ENCODE measurements at regions not wholly inside any gene's neighbourhood (a gene's known extent, or its start where the extent isn't known, plus 50 kb on each side); places are given as distances from the start of the nearest gene placed in this dataset.

DNA sequence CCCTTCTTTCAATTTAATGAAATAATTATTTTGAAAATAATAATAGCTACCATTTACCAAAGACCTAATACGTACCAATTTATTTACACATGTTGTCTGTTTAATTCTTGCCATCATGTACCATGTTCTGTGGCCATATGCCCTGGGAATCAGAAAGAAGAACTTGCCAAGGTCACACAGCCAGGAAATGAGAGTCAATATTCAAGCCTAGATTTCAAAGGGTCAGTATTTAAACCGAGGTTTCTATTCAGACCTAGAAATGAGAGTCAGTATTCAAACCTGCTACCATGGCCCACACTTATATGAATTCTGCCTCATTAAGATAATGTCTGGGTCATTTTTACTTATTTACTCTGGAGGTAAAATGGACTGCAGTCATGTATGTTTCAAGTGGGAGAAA, 103.6 kb upstream of the TBL1XR1 start:
- DNase-seq, result no peak

DNA sequence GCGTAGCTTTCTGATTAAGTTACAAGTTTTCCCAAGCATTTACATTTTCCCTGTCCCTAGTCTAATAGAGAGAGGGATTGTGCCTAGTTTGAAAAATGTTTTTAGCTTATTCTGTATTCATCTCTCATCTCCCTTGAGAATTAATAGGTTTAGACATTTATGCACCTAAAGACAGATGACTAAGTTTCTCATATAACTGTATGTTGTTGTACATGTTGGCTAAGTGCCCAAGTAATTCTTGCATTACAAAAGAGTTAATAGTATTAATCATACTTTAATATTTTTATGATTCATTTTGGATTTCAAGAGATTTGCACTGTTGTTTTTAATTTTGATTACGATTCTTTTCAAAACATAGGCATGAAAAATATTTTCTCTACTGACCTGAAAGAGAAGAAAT, 109.0 kb upstream of the TBL1XR1 start:
- no peak for DNase-seq

DNA sequence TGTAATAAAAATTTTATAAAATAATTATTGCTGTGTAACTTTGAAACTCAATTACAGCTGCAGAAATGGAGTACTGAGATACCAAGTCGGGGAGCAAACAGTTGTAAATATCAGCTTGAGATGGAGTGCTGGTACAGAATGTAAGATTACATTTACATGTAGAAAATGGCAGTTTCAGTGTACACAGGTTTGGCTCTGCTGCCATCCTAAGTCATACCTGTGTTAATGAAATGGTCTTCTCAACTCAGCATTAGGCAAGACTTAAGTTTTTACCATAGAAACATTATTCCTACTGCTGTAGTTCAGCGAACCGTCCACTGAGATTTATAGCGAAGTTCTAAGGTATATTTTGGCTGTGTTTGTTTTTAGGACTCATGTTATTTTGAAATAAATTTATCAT, 110.1 kb upstream of the TBL1XR1 start:
- DNase-seq, result no peak

DNA sequence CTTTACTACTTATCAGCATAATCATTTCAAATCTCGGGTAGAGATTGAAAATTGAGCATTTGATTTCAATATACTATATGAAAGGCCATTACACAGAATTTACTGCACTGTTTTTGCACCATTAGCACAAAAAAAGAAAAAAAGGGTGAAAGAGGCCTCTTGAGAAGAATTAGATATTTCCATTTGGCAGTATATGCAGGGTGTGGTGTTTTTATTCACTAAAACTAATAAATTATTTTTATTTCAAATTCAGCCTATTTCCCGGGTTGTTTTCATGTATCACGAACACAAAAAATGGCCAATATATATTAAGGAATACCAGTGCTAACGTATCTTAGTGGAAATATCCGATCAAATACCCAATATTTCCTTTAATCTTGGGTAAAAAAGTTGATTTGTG, 110.5 kb upstream of the TBL1XR1 start:
- DNase-seq, result no peak

DNA sequence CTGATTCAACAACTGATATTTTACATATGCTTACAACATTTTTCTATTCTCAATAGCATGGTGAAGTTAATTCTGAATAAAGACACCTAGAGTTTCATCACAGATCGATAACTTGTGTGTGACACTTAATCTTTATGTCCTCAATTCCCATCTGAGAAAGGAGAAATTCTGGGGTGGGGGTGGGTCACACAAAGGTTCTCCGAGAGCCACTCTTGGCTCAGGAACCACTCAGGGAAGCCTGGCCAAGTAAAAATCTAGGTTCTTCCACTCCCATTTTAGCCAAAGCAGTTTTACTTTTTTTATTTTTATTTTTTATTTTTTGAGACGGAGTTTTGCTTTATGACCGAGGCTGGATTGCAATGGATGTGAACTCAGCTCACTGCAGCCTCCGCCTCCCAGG, 111.0 kb upstream of the TBL1XR1 start:
- DNase-seq, result no peak

DNA sequence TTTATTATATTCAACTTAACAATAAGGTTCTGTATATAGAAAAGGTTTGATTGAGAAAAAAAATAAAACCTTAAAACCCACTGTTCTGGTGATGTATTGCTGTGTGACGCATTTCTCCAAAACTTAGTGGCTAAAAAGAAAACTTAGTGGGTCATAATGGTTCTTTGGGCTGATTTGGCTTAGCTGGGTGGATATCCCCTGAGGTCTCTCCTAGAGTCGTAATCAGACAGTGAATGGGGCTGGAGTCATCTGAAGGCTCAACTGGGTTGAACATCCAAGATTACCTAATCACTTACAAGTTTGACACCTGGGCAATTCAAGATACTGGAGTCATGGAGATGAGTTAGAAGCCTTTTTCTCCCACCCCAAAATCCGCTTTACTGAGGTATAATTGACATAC, 111.6 kb upstream of the TBL1XR1 start:
- no peak for DNase-seq

DNA sequence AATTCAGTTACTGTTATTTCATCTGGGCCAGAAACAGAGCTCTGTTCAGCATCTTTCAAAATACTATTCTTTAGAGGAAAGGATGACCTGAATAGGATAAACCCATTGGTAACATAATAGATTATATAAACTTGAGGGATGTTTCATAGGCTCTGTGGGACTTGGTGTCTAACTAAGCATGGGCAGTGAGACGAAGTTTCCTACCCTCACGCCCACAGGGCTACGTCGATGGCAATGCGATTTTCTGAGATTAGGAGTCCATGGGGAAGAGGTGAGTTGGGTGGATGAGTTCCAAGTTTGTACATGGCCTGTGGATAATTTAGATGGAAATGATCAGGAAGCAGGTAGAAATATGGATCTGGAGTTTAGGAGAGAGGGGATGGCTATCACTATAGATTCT, 115.2 kb upstream of the TBL1XR1 start:
- no peak for DNase-seq

DNA sequence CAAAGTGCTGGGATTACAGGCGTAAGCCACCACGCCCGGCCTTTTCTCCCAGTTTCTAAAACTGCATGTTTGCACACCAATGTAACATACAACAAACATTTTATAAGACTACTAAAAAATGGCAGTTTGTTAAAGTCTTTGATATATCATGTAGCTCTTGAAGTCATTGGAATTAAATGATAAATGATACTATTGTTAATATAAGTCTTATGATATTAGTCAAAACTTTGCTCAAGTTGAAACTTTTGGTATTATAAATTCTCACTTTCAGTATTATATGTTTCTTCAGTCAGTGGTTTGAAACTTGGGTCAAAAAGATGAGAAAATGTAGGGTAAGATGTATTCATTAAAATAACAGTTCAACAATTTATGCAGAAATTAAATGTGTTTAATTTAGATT, 117.6 kb upstream of the TBL1XR1 start:
- DNase-seq, result no peak

DNA sequence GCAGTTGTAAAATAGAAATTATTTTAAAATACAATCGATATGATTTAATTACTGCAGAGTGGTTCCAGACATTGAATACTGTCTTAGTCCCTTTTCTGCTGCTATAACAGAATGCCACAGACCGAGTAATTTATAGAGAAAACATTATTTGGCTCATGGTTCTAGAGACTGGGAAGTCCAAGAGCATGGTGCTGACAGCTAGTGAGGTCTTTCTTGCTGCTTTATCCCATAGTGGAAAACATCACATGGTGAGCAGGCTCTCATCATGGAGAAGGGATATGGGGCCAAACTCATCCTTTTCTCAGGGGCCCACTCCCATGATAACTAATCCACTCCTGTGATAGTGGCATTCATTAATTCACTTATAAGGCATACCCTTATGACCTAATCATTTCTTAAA, 120.0 kb upstream of the TBL1XR1 start:
- DNase-seq, result no peak

DNA sequence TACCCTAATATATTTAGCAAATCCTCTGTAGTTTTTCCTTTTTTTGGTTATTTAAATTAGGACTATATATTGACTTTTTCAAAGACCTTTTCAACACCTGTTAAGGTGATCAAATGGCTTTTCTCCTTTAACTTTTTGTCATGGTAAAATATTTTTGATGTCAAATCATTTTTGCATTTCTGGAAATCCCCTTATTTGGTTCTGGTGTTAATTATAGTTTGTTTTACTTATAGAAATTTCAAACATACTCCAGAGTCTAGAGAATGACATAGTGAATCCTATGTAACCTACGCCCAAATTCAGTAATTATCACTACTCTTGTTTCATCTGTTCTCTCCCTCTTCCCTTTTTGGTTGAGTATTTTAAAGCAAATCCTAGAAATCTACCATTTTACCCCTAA, 121.3 kb upstream of the TBL1XR1 start:
- DNase-seq, result no peak

DNA sequence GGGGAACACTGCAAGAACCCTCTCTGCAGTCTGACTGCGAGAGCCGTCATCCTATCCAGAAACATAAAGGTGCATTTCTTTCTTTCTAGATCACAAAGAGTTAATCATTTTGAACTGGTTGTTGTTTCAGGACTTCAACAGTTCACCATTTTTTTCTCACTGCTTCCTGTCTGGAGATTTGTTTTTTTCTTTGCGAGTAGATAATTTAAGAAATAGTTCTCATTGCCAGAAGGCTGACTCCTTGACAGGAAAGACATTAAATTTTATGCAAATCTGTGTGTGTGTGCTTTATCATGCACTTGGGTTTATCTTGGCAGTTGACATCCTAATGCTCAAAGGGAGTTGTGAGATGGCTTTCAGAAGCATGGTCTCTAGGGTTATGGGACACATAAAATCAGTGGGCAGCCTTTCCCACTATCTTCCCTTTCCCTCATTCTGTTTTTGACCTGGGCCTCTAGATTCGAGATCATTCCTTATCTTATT, 123.5 kb upstream of the TBL1XR1 start:
- peak; percentile 57 for DNase-seq

DNA sequence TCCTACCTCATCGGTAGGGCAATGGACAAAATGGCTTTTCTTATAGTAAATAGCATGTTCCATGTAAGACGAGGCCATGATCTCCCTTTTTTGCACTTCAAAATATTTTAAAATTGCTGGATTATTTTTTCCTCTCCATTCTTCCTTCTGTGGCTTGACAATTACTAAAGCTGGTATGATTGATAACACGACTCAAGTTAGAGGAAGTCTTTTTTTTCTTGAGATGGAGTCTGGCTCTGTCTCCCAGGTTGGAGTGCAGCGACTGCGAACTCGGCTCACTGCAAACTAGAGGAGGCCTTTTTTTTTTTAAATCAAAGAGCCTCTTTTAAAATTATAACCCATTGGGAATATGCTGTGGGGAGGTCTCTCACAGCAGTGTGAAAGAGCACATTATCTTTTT, 124.5 kb upstream of the TBL1XR1 start:
- no peak for DNase-seq

DNA sequence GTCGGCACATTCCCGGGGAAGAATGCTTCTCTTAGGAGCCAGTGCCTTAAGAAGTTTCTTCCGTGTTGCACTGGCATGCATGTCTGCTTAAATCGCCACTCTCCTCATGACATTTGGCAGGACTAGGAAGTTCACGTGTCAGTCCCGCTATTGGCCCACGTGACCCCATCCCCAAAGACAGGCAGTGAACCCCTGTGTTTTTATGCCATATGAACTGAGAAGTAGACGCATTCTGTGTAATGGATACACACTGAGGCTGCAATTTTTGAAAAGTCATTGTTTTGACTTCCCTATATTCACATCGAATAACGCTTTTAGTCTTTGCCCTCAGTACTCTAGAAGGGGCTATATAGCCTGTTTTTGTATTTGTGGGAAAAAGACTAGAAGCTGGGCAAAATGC, 125.6 kb upstream of the TBL1XR1 start:
- no peak for DNase-seq

DNA sequence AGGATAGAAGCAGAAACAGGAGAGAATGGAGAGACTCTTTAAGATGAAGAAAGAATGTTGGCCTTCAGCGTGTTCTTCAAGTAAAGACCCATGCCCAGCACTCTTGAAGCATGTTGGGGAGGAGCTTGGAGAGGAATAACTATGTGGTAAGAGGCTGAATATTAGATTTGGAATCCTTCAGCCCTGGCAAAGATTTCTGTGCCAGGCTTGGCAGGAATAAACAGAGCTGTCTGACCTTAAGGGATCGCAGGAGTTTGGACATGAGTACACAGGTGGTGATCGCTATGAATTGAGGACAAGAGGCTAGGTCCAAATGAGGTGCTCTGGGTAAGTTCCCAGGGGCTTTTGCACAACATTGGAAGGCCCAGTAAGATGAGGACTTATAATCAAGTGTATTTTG, 132.6 kb upstream of the TBL1XR1 start:
- DNase-seq, result no peak

DNA sequence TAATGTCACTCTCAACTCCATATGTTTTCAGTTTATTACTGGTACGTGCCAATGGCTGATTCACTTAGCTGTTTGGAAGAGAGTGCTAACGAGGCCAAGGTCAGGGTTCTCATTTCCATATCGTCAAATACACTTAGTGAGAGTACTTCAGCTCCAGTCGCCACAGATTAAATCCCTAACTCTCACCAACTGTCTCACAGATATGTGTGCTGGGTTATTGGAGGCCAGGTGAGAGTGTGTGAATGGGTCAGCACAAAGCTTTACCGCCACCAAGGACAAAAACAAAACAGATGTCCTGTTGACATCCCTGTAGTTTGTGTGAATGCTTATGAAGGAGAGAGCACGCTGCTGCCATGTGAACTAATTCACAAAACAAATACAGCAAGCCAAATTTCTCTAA, 133.5 kb upstream of the TBL1XR1 start:
- no peak for DNase-seq

DNA sequence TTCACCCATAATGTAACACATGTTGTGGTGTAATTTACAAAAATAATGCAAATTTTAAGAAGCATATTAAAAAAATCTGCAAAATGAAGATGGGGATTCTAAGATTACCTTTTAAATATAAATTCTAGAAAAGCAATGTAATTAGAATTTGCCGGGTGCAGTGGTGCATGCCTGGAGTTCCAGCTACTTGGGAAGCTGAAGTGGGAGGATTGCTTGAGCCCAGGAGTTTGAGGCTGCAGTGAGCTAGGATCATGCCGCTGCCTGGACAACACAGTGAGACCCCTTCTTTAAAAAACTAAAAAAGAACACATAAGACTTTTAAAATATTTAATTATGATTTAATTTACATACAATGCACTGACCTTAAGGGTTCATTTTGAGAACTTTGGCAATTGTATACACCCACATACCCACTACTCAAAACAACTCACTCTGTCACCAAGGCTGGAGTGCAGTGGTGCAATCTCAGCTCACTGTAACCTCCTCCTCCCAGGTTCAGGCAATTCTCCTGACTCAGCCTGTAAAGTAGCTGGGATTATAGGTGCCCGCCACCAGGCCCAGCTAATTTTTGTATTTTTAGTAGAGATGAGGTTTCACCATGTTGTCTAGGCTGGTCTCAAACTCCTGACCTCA, 134.0 kb upstream of the TBL1XR1 start:
- no peak for DNase-seq

DNA sequence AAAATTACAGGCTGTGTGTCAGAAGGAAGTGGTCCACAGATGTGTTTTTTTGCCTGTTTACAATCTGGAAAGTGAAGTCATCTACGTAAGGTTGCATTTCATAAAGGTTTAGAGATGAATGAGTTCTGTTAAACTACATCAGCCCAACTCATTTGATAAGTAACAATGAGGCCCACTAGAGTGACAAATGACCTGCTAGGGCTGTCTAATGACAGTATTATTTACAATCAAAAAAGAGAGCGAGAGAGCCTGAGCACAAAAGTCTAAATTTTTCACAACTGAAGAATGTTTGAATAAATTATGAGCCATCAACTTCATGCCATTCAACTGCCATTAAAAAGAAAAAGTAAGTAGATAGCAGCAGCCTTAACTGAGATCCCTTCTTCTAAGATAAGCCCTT, 135.7 kb upstream of the TBL1XR1 start:
- no peak for DNase-seq

DNA sequence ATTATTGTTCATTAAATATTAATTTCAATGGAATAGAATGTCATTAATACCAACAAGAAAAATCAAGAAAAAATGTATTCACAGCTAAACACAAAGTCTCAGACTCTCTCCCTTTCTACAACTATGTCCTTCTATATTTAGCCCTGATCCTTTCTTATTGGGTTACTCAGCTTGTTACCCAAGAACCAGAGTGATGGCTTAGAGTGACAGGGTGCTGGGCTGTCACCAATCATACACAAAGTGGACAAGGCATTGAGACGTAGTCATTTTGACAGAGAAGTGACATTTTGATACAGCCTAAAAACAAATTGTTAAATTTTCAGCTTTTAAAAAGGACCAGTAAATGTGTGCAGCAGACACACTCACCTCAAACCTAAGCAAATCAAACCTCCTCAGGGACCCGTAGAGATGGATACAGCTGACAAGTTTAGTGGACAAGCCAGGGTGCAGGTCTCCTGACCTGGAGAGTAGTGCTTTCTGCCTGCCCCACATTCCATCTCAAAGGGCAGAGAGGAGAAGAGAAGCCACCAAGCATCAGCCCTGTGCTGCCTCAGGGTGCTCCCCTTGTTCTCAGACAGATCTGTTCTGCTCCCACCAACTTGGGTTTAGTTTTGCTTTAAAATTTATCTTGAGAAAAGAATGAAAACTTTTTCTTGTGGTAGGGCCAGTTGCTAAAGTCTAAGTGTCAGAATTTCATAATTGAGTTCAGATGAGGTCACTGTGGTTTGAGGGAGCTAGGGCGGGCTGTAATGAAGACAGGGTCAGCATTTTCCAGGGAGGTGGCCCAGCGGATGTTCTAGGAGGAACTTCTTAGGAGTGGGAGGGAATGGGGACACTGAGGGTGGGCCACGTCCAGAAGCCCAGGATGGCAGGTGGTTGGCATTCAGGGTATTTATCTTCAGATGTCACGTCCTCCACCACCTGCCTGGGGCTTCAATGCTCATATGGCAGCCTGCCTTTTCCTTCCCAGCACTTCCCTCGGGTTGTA, 136.5 kb upstream of the TBL1XR1 start:
- DNase-seq, result no peak

DNA sequence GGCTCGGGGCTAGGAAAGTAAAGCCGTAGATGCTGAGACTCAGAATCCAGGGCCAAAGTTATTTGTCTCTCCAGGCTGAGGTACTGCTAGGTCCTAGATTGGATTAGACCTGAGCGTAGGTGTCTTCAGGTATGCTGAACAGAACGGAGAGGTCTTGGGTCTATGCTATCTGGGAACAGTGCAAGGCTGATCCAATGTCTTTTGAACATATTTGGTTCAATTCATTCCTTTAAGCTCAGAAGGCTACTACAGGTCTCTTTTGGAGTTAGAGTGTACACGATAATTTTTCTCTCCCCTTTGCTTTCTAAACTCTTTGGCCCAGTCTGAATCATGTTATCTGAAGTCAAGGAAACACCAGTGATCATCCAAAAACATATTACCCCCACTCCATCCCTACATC, 137.5 kb upstream of the TBL1XR1 start:
- DNase-seq, result no peak

DNA sequence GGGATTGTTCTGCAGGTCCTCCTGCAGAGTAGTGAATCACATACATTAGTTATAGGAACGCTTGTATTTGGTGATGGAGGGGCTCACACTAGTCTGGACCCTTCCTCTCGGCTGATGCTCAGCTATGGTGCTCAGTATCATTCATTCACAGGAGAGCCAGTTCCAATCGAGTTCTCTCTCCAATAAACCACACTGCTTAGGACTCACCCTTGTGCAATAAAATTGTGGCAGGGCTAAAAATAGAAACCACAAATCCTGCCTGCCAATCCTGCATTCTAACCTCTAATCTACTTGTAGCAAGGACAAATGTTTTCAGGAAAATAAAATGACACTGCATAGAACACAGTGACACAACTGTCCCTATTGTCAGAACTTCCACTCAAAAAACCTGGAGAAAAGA, 138.4 kb upstream of the TBL1XR1 start:
- no peak for DNase-seq

DNA sequence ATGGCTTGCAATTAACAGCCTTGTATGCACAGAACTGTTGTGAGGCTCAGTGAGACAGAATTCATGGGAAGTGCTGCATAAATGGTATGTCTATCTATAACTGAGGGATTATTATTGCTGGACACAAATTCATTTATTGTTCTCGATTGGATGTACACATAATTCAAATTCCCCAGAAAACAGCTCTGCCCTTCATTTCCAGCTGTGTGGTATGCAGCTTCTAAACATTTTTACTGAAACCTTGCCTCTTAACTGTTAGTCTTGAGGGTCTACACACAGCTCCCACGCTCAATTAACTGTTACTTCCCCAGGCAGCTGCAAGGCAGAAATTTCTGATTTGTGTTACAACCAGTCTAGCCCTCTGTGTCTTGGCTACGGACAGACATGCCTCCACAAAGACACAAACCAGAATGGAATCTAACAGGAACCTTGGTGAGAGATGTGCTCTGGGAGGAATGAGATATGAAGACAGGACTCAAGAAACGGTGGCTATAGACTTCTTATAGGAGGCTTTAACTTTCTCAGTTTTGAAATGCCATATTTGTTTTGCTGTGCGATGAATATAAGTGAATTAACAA, 139.7 kb upstream of the TBL1XR1 start:
- no peak for DNase-seq

DNA sequence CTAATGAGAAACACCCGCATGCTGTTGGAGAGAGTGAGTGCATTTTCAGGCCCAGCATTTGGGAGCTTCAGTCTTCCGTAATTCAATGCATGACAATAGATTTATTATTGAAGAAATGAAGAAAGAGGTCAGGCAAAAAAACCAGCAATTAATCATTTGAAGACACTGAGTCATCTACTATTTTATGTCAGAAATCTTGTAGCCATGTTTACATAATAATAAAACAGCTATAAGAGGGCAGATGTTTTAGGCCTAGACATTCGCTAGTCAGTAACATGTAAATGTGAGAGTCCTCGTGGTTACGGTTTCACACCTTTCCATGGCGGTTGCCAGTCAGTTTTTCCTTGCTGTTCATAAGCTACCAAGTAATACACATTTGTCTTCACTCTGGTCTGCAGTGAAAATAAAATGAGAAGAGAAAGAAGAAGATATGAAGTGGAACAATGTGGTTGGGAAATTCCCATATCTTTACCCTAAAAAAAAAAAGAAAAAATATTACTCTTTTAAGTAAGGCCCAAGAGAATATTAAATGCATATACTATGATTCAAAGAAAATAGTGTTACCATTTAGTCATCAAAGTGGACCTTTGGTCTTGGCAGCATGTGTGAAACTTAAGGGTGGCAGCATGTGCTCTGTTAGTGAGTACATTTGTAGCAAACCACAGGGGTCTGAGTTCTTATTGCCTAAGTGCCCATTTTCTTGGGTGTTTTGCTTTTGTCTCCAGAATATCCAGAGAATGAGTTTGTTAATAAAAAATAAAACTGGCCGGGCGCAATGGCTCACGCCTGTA, 140.5 kb upstream of the TBL1XR1 start:
- DNase-seq, result no peak

All from left kidney (tissue), 1 donor.